ENCODE measurements at regions not wholly inside any gene's neighbourhood (a gene's known extent, or its start where the extent isn't known, plus 50 kb on each side); places are given as distances from the start of the nearest gene placed in this dataset.
A peak's percentile ranks its signal among the peaks of the same experiment; 100 is the strongest.

DNA sequence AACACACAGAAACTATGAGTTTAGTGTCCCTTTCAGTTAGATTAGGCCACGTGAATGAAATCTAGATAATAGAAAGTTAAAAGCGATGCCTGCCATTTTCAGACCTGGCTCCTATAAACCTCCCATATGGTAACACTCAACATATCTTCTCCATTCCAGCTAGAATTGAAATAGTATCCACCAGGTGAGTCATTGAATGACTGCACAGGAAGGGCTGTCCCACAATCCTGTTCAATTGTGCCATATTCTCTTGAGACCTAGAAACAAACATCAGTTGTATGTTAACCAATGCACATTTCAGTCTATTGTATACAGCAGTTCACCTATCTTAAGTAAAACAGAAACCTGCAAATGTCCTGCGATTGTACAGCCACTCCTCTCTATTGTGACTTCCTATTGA lies 659.3 kb upstream of the SLIT2 start:
- peaks cover 9% of the 10 kb centered on the region for H3K4me1 ChIP-seq (ENCODE audit: insufficient read depth, low read length, poor library complexity, severe bottlenecking)
- DNase-seq (ENCODE audit: low spot score): peak; percentile 10
- H3K36me3 ChIP-seq (ENCODE audit: insufficient read depth, low read length, poor library complexity, severe bottlenecking): no peaks in the 10 kb centered on the region
- CTCF ChIA-PET: interaction anchor here (0.6 kb wide), 1 partner anchor 24 kb away, joined by 4 read pairs; no protein-coding TSS in a partner anchor
- BruUV-seq (replicated peaks): no TSS peak
- POLR2A ChIA-PET (ENCODE audit: low non-redundant PET): no interaction called here
- H3K9me3 ChIP-seq (ENCODE audit: low read depth, low read length, poor library complexity, severe bottlenecking): no peaks in the 10 kb centered on the region
- H3K27me3 ChIP-seq (replicated peaks; ENCODE audit: insufficient read depth, low read depth, low read length, poor library complexity): no peaks in the 10 kb centered on the region
- no peak overlapping the region for H3K4me3 ChIP-seq (ENCODE audit: low read depth, low read length, poor library complexity, severe bottlenecking)
- intact Hi-C loops (cut with micrococcal nuclease; ENCODE audit: unreplicated experiment): no loop called here
- H3K27ac ChIP-seq (ENCODE audit: low read depth, low read length, poor library complexity, severe bottlenecking): no peak overlapping the region
- TF ChIP-seq, protein P1, sequence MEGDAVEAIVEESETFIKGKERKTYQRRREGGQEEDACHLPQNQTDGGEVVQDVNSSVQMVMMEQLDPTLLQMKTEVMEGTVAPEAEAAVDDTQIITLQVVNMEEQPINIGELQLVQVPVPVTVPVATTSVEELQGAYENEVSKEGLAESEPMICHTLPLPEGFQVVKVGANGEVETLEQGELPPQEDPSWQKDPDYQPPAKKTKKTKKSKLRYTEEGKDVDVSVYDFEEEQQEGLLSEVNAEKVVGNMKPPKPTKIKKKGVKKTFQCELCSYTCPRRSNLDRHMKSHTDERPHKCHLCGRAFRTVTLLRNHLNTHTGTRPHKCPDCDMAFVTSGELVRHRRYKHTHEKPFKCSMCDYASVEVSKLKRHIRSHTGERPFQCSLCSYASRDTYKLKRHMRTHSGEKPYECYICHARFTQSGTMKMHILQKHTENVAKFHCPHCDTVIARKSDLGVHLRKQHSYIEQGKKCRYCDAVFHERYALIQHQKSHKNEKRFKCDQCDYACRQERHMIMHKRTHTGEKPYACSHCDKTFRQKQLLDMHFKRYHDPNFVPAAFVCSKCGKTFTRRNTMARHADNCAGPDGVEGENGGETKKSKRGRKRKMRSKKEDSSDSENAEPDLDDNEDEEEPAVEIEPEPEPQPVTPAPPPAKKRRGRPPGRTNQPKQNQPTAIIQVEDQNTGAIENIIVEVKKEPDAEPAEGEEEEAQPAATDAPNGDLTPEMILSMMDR (conservative IDR thresholded peaks at IDR 0.05; ENCODE audit: low read depth, low read length): no peak
- no peak for TF ChIP-seq EZH2 (IDR thresholded peaks at IDR 0.05; ENCODE audit: borderline replicate concordance, low read depth, low read length, poor library complexity, severe bottlenecking)

DNA sequence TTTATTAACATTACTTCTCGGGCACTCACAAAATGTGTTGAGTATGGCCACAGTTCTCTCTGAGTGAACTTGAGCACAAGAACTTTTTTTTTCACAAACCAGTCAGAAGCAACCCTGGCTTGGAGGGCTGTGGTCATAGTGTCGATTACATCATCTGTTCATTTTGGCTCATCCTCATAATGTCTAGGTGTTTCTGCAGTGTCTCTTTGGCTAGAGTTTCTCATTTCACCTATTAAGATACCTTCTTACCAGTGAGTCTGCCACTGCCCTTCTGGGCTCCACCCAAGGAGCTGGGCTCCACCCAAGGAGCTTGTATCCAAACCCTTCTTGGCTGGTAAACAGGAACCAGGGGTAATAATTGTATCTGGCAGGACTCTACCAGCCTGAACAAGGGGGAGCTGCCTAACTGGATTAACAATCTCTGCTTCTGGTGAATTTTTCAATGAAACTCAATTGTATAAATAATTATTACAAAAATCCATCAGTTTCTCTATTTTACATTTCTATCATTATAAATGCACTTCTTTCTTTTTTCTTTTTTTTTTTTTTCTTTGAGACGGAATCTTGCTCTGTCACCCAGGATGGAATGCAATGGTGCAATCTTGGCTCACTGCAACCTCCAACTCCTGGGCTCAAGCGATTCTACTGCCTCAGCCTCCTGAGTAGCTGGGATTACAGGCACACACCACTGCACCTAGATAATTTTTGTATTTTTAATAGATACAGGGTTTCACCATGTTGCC lies 667.7 kb upstream of the SLIT2 start:
- H3K36me3 ChIP-seq (ENCODE audit: insufficient read depth, low read length, poor library complexity, severe bottlenecking): no peaks in the 10 kb centered on the region
- no peak for DNase-seq (ENCODE audit: low spot score)
- H3K9me3 ChIP-seq (ENCODE audit: low read depth, low read length, poor library complexity, severe bottlenecking): no peaks in the 10 kb centered on the region
- intact Hi-C loops (cut with micrococcal nuclease; ENCODE audit: unreplicated experiment): no loop called here
- CTCF ChIA-PET: no interaction called here
- no peak overlapping the region for H3K4me3 ChIP-seq (ENCODE audit: low read depth, low read length, poor library complexity, severe bottlenecking)
- no peaks in the 10 kb centered on the region for H3K27me3 ChIP-seq (replicated peaks; ENCODE audit: insufficient read depth, low read depth, low read length, poor library complexity)
- POLR2A ChIA-PET (ENCODE audit: low non-redundant PET): no interaction called here
- peaks cover 37% of the 10 kb centered on the region for H3K4me1 ChIP-seq (ENCODE audit: insufficient read depth, low read length, poor library complexity, severe bottlenecking)
- no peak for TF ChIP-seq EZH2 (IDR thresholded peaks at IDR 0.05; ENCODE audit: borderline replicate concordance, low read depth, low read length, poor library complexity, severe bottlenecking)
- no TSS peak for BruUV-seq (replicated peaks)
- no peak overlapping the region for H3K27ac ChIP-seq (ENCODE audit: low read depth, low read length, poor library complexity, severe bottlenecking)

DNA sequence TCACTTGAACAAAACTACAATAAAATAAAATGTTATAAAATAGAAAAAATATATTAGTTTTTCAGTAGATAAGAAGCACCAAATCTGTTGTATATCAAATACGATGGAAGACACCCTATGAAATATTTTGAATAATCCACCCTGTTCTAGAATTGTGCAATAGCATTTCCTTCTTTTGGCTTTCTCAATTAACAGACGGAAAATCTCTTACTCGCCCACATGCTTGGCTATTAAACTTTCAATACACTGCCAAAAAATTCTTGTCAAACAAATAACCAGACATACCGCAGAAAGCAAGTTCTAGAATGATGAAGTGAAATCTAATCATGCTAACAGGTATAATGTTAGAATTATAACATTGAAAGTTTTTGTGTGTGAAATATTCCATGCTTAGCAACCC lies 671.6 kb upstream of the SLIT2 start:
- no peaks in the 10 kb centered on the region for H3K9me3 ChIP-seq (ENCODE audit: low read depth, low read length, poor library complexity, severe bottlenecking)
- CTCF ChIA-PET: interaction anchor here (0.6 kb wide), 1 partner anchor 1260 kb away, joined by 3 read pairs; no protein-coding TSS in a partner anchor
- intact Hi-C loops (cut with micrococcal nuclease; ENCODE audit: unreplicated experiment): no loop called here

More for the DNA sequence above, 671.6 kb upstream of the SLIT2 start:
- Histone ChIP-seq H3K4me3 (ENCODE audit: low read depth, low read length, poor library complexity, severe bottlenecking) (no peak overlapping the region), H3K27me3 (replicated peaks; ENCODE audit: insufficient read depth, low read depth, low read length, poor library complexity) (no peaks in the 10 kb centered on the region), H3K4me1 (ENCODE audit: insufficient read depth, low read length, poor library complexity, severe bottlenecking) (peaks cover 51% of the 10 kb centered on the region), H3K36me3 (ENCODE audit: insufficient read depth, low read length, poor library complexity, severe bottlenecking) (no peaks in the 10 kb centered on the region), H3K27ac (ENCODE audit: low read depth, low read length, poor library complexity, severe bottlenecking) (peak overlapping the region; percentile 71)
- POLR2A ChIA-PET (ENCODE audit: low non-redundant PET): no interaction called here
- TF ChIP-seq EZH2 (IDR thresholded peaks at IDR 0.05; ENCODE audit: borderline replicate concordance, low read depth, low read length, poor library complexity, severe bottlenecking): no peak
- TF ChIP-seq, protein P1 (conservative IDR thresholded peaks at IDR 0.05; ENCODE audit: low read depth, low read length): no peak
- BruUV-seq (replicated peaks): no TSS peak
- peak; percentile 84 for DNase-seq (ENCODE audit: low spot score)
